ENCODE measurements at regions not wholly inside any gene's neighbourhood (a gene's known extent, or its start where the extent isn't known, plus 50 kb on each side); places are given as distances from the start of the nearest gene placed in this dataset.

DNA sequence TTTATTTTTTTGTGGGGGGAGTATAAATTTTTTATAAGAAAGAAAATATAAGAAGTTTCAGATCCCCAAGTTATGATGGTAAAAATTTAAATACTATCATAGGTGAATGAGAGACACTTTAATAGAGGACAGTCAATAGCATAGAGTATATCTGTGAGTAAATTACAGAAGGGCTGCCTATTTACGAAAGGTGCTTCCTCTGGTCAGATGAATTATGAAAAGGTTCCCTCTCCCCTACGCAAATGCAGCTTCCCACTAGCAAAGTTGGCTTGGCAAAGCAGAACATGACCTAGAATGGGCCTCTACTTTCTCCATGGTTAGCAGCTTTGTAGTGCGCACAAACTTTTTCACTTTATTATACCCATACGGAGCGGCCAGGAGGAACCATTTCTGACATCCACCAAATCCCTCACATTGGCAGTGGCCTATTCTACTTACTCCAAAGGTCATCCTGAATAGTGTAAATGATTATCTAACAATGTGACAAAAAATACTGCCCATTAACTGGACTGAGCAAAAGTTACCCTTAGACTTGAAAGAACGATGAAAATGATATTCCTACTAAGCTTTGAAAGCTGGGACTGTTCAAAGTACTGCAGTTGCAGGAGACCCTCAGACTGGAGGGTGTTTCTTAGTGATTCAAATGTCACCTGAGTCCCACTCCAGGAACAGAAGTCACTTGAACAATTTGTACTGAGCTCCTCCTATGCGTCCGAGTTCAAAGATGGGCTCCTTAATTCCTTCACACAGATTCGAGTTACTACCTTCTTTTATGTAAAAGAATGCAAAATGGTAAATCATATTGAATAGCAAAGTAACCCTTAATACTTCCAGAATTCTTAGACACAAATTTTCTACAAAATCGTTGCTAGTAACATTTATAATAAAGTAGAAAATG is 148.5 kb downstream of the NOL4 start:
- Histone ChIP-seq H3K36me3 (ENCODE audit: control insufficient read depth in 1 of 2, insufficient read depth in 2 of 2, low read length in 2 of 2) (no peaks in the 10 kb centered on the region), H3K4me3 (ENCODE audit: low read depth in 1 of 2, low read length in 2 of 2) (no peak overlapping the region), H3K4me1 (ENCODE audit: control insufficient read depth in 1 of 2, insufficient read depth in 2 of 2, low read length in 2 of 2) (no peaks in the 10 kb centered on the region), H3K9me3 (ENCODE audit: control insufficient read depth in 1 of 2, low read length in 2 of 2) (no peaks in the 10 kb centered on the region), H3K27ac (ENCODE audit: low read length) (no peak overlapping the region), H3K27me3 (ENCODE audit: low read depth, low read length) (no peaks in the 10 kb centered on the region)

- Histone ChIP-seq H3K4me1 (ENCODE audit: control insufficient read depth in 1 of 2, insufficient read depth in 2 of 2, low read length in 2 of 2) (no peaks in the 10 kb centered on the region), H3K27me3 (ENCODE audit: low read depth, low read length) (no peaks in the 10 kb centered on the region), H3K4me3 (ENCODE audit: low read depth in 1 of 2, low read length in 2 of 2) (no peak overlapping the region), H3K9me3 (ENCODE audit: control insufficient read depth in 1 of 2, low read length in 2 of 2) (peaks cover 2 to 3% of the 10 kb centered on the region in 2 donors), H3K36me3 (ENCODE audit: control insufficient read depth in 1 of 2, insufficient read depth in 2 of 2, low read length in 2 of 2) (no peaks in the 10 kb centered on the region), H3K27ac (ENCODE audit: low read length) (no peak overlapping the region)
These were observed 163.5 kb downstream of the NOL4 start for GRCh38 chr18:34061226-34061625.

GRCh38 chr18:34055227-34055626 is 169.5 kb downstream of the NOL4 start:
- Histone ChIP-seq H3K36me3 (ENCODE audit: control insufficient read depth in 1 of 2, insufficient read depth in 2 of 2, low read length in 2 of 2) (no peaks in the 10 kb centered on the region), H3K27me3 (ENCODE audit: low read depth, low read length) (no peaks in the 10 kb centered on the region), H3K9me3 (ENCODE audit: control insufficient read depth in 1 of 2, low read length in 2 of 2) (peaks cover 6 to 9% of the 10 kb centered on the region in 2 donors), H3K4me1 (ENCODE audit: control insufficient read depth in 1 of 2, insufficient read depth in 2 of 2, low read length in 2 of 2) (no peaks in the 10 kb centered on the region), H3K27ac (ENCODE audit: low read length) (no peak overlapping the region), H3K4me3 (ENCODE audit: low read depth in 1 of 2, low read length in 2 of 2) (no peak overlapping the region)

- Histone ChIP-seq H3K27ac (ENCODE audit: low read length) (no peak overlapping the region), H3K27me3 (ENCODE audit: low read depth, low read length) (no peaks in the 10 kb centered on the region), H3K4me1 (ENCODE audit: control insufficient read depth in 1 of 2, insufficient read depth in 2 of 2, low read length in 2 of 2) (no peaks in the 10 kb centered on the region), H3K36me3 (ENCODE audit: control insufficient read depth in 1 of 2, insufficient read depth in 2 of 2, low read length in 2 of 2) (no peaks in the 10 kb centered on the region), H3K9me3 (ENCODE audit: control insufficient read depth in 1 of 2, low read length in 2 of 2) (peaks cover 0 to 3% of the 10 kb centered on the region in 2 donors), H3K4me3 (ENCODE audit: low read depth in 1 of 2, low read length in 2 of 2) (no peak overlapping the region)
These were observed 174.1 kb downstream of the NOL4 start for GRCh38 chr18:34050661-34051060.

- Histone ChIP-seq H3K9me3 (ENCODE audit: control insufficient read depth in 1 of 2, low read length in 2 of 2) (no peaks in the 10 kb centered on the region), H3K27me3 (ENCODE audit: low read depth, low read length) (no peaks in the 10 kb centered on the region), H3K4me3 (ENCODE audit: low read depth in 1 of 2, low read length in 2 of 2) (no peak overlapping the region), H3K4me1 (ENCODE audit: control insufficient read depth in 1 of 2, insufficient read depth in 2 of 2, low read length in 2 of 2) (no peaks in the 10 kb centered on the region), H3K27ac (ENCODE audit: low read length) (no peak overlapping the region), H3K36me3 (ENCODE audit: control insufficient read depth in 1 of 2, insufficient read depth in 2 of 2, low read length in 2 of 2) (no peaks in the 10 kb centered on the region)
These were observed 175.2 kb downstream of the NOL4 start for GRCh38 chr18:34049511-34049910.

DNA sequence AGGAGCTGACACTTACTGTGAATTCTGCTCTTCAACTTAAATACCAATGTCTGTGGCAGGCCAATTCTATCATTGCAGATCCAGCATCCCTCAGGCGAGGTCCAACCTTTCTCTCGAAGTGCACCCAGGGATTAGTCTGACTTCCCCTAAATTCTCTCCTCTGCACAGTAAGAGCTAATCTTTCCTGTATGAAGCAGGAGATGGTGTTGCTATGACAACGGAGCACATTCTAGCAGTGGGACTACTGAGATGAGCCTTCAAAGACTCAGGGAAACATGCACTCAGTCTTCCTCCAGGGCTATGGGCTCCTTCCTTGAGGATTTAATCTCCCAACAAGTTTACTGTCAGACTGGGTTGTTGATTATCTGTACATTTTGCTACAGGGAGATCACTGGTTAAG is 176.3 kb downstream of the NOL4 start:
- Histone ChIP-seq H3K9me3 (ENCODE audit: control insufficient read depth in 1 of 2, low read length in 2 of 2) (no peaks in the 10 kb centered on the region), H3K27ac (ENCODE audit: low read length) (no peak overlapping the region), H3K4me3 (ENCODE audit: low read depth in 1 of 2, low read length in 2 of 2) (no peak overlapping the region), H3K36me3 (ENCODE audit: control insufficient read depth in 1 of 2, insufficient read depth in 2 of 2, low read length in 2 of 2) (no peaks in the 10 kb centered on the region), H3K27me3 (ENCODE audit: low read depth, low read length) (no peaks in the 10 kb centered on the region), H3K4me1 (ENCODE audit: control insufficient read depth in 1 of 2, insufficient read depth in 2 of 2, low read length in 2 of 2) (no peaks in the 10 kb centered on the region)

- Histone ChIP-seq H3K9me3 (ENCODE audit: control insufficient read depth in 1 of 2, low read length in 2 of 2) (no peaks in the 10 kb centered on the region), H3K36me3 (ENCODE audit: control insufficient read depth in 1 of 2, insufficient read depth in 2 of 2, low read length in 2 of 2) (no peaks in the 10 kb centered on the region), H3K27ac (ENCODE audit: low read length) (no peak overlapping the region), H3K4me1 (ENCODE audit: control insufficient read depth in 1 of 2, insufficient read depth in 2 of 2, low read length in 2 of 2) (no peaks in the 10 kb centered on the region), H3K27me3 (ENCODE audit: low read depth, low read length) (no peaks in the 10 kb centered on the region), H3K4me3 (ENCODE audit: low read depth in 1 of 2, low read length in 2 of 2) (no peak overlapping the region)
These were observed 182.1 kb downstream of the NOL4 start for GRCh38 chr18:34042423-34043146.

DNA sequence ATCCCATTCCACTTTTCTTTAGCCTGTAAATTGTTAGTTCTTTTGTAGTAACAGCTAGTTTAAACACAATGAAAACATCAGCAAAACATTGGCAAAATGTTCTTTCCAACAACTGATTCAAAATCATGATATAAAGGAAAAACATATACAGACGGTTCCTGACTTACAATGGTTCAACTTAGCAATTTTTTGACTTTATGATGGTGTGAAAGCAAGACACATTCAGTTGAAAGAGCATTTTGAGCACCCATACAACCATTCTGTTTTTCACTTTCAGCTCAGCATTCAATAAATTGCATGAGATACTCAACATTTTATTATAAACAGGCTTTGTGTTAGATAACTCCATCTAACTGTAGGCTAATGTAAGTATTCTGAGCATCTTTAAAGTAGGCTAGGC is 185.1 kb downstream of the NOL4 start:
- Histone ChIP-seq H3K9me3 (ENCODE audit: control insufficient read depth in 1 of 2, low read length in 2 of 2) (no peaks in the 10 kb centered on the region), H3K27me3 (ENCODE audit: low read depth, low read length) (no peaks in the 10 kb centered on the region), H3K27ac (ENCODE audit: low read length) (no peak overlapping the region), H3K4me3 (ENCODE audit: low read depth in 1 of 2, low read length in 2 of 2) (peak overlapping the region; percentile 7 to 32), H3K4me1 (ENCODE audit: control insufficient read depth in 1 of 2, insufficient read depth in 2 of 2, low read length in 2 of 2) (no peaks in the 10 kb centered on the region), H3K36me3 (ENCODE audit: control insufficient read depth in 1 of 2, insufficient read depth in 2 of 2, low read length in 2 of 2) (no peaks in the 10 kb centered on the region)

DNA sequence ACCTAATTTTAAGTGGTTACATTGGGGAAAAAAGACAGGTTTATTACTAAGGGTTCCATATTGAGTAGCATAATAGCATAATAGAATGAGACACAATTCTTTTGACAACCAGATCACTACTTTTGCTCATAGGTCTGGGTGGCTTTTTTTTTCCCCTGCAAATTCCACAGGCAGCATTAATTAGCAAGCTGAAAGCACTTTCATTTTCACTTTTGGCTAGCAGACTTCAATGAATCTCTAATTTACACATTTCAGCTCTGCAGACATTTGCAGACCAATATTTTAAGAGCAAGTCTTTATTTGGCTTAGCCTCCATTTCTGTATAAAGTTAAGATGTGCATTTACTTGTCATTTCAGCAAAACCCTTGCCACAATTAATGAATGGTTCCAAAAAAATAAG is 185.5 kb downstream of the NOL4 start:
- Histone ChIP-seq H3K4me1 (ENCODE audit: control insufficient read depth in 1 of 2, insufficient read depth in 2 of 2, low read length in 2 of 2) (no peaks in the 10 kb centered on the region), H3K4me3 (ENCODE audit: low read depth in 1 of 2, low read length in 2 of 2) (peak overlapping the region; percentile 7 to 32), H3K27ac (ENCODE audit: low read length) (no peak overlapping the region), H3K9me3 (ENCODE audit: control insufficient read depth in 1 of 2, low read length in 2 of 2) (peaks cover 0 to 2% of the 10 kb centered on the region in 2 donors), H3K27me3 (ENCODE audit: low read depth, low read length) (no peaks in the 10 kb centered on the region), H3K36me3 (ENCODE audit: control insufficient read depth in 1 of 2, insufficient read depth in 2 of 2, low read length in 2 of 2) (no peaks in the 10 kb centered on the region)

GRCh38 chr18:34038086-34038485 is 186.6 kb downstream of the NOL4 start:
- Histone ChIP-seq H3K4me3 (ENCODE audit: low read depth in 1 of 2, low read length in 2 of 2) (no peak overlapping the region), H3K4me1 (ENCODE audit: control insufficient read depth in 1 of 2, insufficient read depth in 2 of 2, low read length in 2 of 2) (no peaks in the 10 kb centered on the region), H3K27me3 (ENCODE audit: low read depth, low read length) (no peaks in the 10 kb centered on the region), H3K27ac (ENCODE audit: low read length) (no peak overlapping the region), H3K9me3 (ENCODE audit: control insufficient read depth in 1 of 2, low read length in 2 of 2) (peaks cover 0 to 6% of the 10 kb centered on the region in 2 donors), H3K36me3 (ENCODE audit: control insufficient read depth in 1 of 2, insufficient read depth in 2 of 2, low read length in 2 of 2) (no peaks in the 10 kb centered on the region)

- Histone ChIP-seq H3K4me3 (ENCODE audit: low read depth in 1 of 2, low read length in 2 of 2) (no peak overlapping the region), H3K27ac (ENCODE audit: low read length) (no peak overlapping the region), H3K36me3 (ENCODE audit: control insufficient read depth in 1 of 2, insufficient read depth in 2 of 2, low read length in 2 of 2) (no peaks in the 10 kb centered on the region), H3K27me3 (ENCODE audit: low read depth, low read length) (no peaks in the 10 kb centered on the region), H3K9me3 (ENCODE audit: control insufficient read depth in 1 of 2, low read length in 2 of 2) (peaks cover 0 to 12% of the 10 kb centered on the region in 2 donors), H3K4me1 (ENCODE audit: control insufficient read depth in 1 of 2, insufficient read depth in 2 of 2, low read length in 2 of 2) (no peaks in the 10 kb centered on the region)
These were observed 190.7 kb downstream of the NOL4 start for GRCh38 chr18:34033968-34034367.

Measured in muscle layer of duodenum (tissue), 2 donors.